KMS-11 (cell line): ENCODE measurements at regions not wholly inside any gene's neighbourhood (a gene's known extent, or its start where the extent isn't known, plus 50 kb on each side); places are given as distances from the start of the nearest gene placed in this dataset.

Experiments
- H2AFZ ChIP-seq: fragments of 200-600 bp; sonication (generic); 2 replicates; pipeline ENCODE4 v1.6.1; 2016; ENCODE audit warnings: antibody characterized with exemption, mixed run types, low read depth
- H3K27ac ChIP-seq: fragments of 200-600 bp; sonication (generic); 2 replicates; pipeline ENCODE4 v1.6.1; 2016; ENCODE audit warnings: mild to moderate bottlenecking, mixed run types
- H3K27me3 ChIP-seq: fragments of 200-600 bp; sonication (generic); 2 replicates; pipeline ENCODE4 v1.6.1; 2017; ENCODE audit warnings: mild to moderate bottlenecking, low read depth, mixed run types, moderate library complexity; ENCODE audit not compliant: insufficient read depth
- H3K36me3 ChIP-seq: fragments of 200-600 bp; sonication (generic); 2 replicates; pipeline ENCODE4 v1.6.1; 2017; ENCODE audit warnings: mild to moderate bottlenecking, mixed run types; ENCODE audit not compliant: insufficient read depth
- H3K4me1 ChIP-seq: fragments of 200-600 bp; sonication (generic); 2 replicates; pipeline ENCODE4 v1.6.1; 2016; ENCODE audit warnings: mild to moderate bottlenecking, low read depth, mixed run types; ENCODE audit not compliant: poor library complexity, severe bottlenecking
- H3K4me2 ChIP-seq: fragments of 200-600 bp; sonication (generic); 2 replicates; pipeline ENCODE4 v1.7.0; 2016; ENCODE audit warnings: mild to moderate bottlenecking, mixed run types
- H3K4me3 ChIP-seq: fragments of 200-600 bp; sonication (generic); IDR thresholded peaks from 2 replicates; pipeline ENCODE4 v1.6.1; 2017; ENCODE audit warnings: low read depth, low read length, mixed read lengths; ENCODE audit not compliant: insufficient read depth
- H3K79me2 ChIP-seq: fragments of 200-600 bp; sonication (generic); 2 replicates; pipeline ENCODE4 v1.6.1; 2016; ENCODE audit warnings: low read depth, mixed run types; ENCODE audit not compliant: insufficient read depth
- H3K9ac ChIP-seq: fragments of 200-600 bp; sonication (generic); 2 replicates; pipeline ENCODE4 v1.6.1; 2016; ENCODE audit warnings: mild to moderate bottlenecking, mixed run types
- H4K20me1 ChIP-seq: fragments of 200-600 bp; sonication (generic); 2 replicates; pipeline ENCODE4 v1.6.1; 2016; ENCODE audit warnings: mild to moderate bottlenecking, mixed run types; ENCODE audit not compliant: insufficient read depth
- CTCF ChIP-seq: fragments of 200-600 bp; sonication (generic); conservative IDR thresholded peaks from 2 replicates; pipeline ENCODE4 v1.6.1; 2017; ENCODE audit warnings: low read depth, mild to moderate bottlenecking, antibody characterized with exemption, low read length, moderate library complexity, mixed read lengths

DNA sequence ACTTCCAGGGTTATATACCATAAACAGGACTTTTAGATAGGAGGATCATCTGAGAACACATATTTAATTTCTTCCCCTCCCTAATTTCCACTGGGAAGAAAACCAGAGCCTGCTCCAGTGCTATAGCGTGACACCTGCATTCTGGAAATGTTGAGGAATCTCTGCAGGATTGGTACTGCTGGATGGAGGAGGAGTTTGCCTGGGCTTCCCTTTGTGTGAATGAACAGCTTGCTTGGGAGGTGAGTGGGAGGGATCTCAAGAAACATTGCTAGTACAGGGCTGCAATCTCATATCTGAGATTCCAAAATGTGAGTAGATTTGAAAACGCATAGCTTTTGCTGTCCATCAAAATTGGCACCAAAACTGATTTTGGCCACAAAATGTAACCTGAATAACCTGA, 295.9 kb upstream of the RGMA start:
- Histone ChIP-seq H3K9ac (no peak overlapping the region), H4K20me1 (no peaks in the 10 kb centered on the region), H3K4me1 (no peaks in the 10 kb centered on the region), H3K4me2 (no peak overlapping the region), H2AFZ (no peak overlapping the region), H3K36me3 (no peaks in the 10 kb centered on the region), H3K27ac (no peak overlapping the region), H3K4me3 (no peak overlapping the region), H3K79me2 (no peaks in the 10 kb centered on the region), H3K27me3 (no peaks in the 10 kb centered on the region)
- TF ChIP-seq CTCF: no peak

GRCh38 chr15:93382200-93382820, 293.3 kb upstream of the RGMA start:
- Histone ChIP-seq H2AFZ (no peak overlapping the region), H3K27ac (no peak overlapping the region), H3K79me2 (no peaks in the 10 kb centered on the region), H3K4me1 (no peaks in the 10 kb centered on the region), H4K20me1 (no peaks in the 10 kb centered on the region), H3K9ac (no peak overlapping the region), H3K27me3 (no peaks in the 10 kb centered on the region), H3K4me3 (no peak overlapping the region), H3K36me3 (no peaks in the 10 kb centered on the region), H3K4me2 (no peak overlapping the region)
- TF ChIP-seq CTCF: no peak

DNA sequence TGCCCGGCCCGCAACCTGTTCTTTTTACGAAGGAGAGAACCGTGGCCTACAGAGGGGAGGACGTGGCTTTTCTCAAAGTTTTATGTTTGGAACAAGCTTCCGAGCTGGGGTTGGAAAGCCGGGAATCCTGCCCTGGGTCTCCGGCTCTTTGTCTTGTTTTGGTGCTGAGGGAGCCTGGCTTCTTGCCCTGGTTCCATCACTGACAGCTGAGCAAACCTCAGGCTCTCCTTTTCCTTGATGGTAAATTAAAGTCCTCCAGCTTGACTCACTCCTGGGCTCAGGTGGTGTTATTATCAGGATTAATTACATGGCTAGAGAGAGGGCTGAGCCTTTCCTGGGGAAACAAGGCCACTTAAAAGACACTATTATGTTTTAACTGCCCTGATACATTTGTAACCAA, 289.5 kb upstream of the RGMA start:
- Histone ChIP-seq H2AFZ (no peak overlapping the region), H3K9ac (no peak overlapping the region), H3K4me2 (no peak overlapping the region), H3K4me3 (no peak overlapping the region), H3K27me3 (no peaks in the 10 kb centered on the region), H3K79me2 (no peaks in the 10 kb centered on the region), H4K20me1 (no peaks in the 10 kb centered on the region), H3K36me3 (no peaks in the 10 kb centered on the region), H3K4me1 (no peaks in the 10 kb centered on the region), H3K27ac (no peak overlapping the region)
- TF ChIP-seq CTCF: no peak

DNA sequence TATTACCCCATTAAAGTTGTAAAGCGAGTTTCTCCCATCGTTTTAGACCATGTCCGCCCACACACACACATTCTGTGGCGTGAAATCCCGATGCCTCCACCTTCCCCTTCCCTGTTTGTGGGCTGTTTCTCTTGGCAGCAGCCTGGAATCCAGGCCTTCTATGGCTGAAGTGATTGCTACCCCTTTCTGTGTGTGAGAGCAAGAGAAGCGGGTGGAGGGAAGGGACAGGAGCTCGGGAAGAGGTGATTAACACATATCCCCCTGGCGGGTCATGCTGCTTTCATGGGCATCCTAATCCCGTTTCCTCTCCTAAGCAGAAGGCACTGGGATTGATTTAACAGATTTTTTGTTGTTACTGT, 283.8 kb upstream of the RGMA start:
- no peaks in the 10 kb centered on the region for H3K36me3 ChIP-seq
- no peaks in the 10 kb centered on the region for H4K20me1 ChIP-seq
- H3K4me3 ChIP-seq: no peak overlapping the region
- no peaks in the 10 kb centered on the region for H3K27me3 ChIP-seq
- no peaks in the 10 kb centered on the region for H3K4me1 ChIP-seq
- H3K79me2 ChIP-seq: no peaks in the 10 kb centered on the region
- no peak for TF ChIP-seq CTCF
- H3K4me2 ChIP-seq: no peak overlapping the region
- no peak overlapping the region for H3K27ac ChIP-seq
- H3K9ac ChIP-seq: no peak overlapping the region
- H2AFZ ChIP-seq: no peak overlapping the region
